ENCODE measurements at regions not wholly inside any gene's neighbourhood (a gene's known extent, or its start where the extent isn't known, plus 50 kb on each side); places are given as distances from the start of the nearest gene placed in this dataset.

GRCh38 chr19:13712767-13713201 lies 51.5 kb upstream of the MRI1 start:
- CTCF ChIA-PET: interaction anchor here (0.7 to 0.8 kb wide), 3 partner anchors 9 to 358 kb away, joined by 3 to 21 read pairs (median 5); no protein-coding TSS in a partner anchor
- intact Hi-C loops (cut with micrococcal nuclease; ENCODE audit: unreplicated experiment): no loop called here
- POLR2A ChIA-PET (ENCODE audit: low non-redundant PET): no interaction called here

GRCh38 chr19:13707915-13708314 lies 56.4 kb upstream of the MRI1 start:
- ChIA-PET CTCF (no interaction called here), POLR2A (ENCODE audit: low non-redundant PET) (no interaction called here)
- no TSS peak for BruUV-seq (replicated peaks)

More at GRCh38 chr19:13712767-13713201, 51.5 kb upstream of the MRI1 start:
- TF ChIP-seq CTCF (conservative IDR thresholded peaks at IDR 0.05; ENCODE audit: low read depth, low read length): no peak
- no peak for TF ChIP-seq EZH2 (IDR thresholded peaks at IDR 0.05; ENCODE audit: borderline replicate concordance, low read depth, low read length, poor library complexity, severe bottlenecking)
- no peaks in the 10 kb centered on the region for H3K9me3 ChIP-seq (ENCODE audit: low read depth, low read length, poor library complexity, severe bottlenecking)
- peak; percentile 68 for DNase-seq (ENCODE audit: low spot score)
- no peak overlapping the region for H3K27ac ChIP-seq (ENCODE audit: low read depth, low read length, poor library complexity, severe bottlenecking)
- no TSS peak for BruUV-seq (replicated peaks)
- no peak overlapping the region for H3K4me3 ChIP-seq (ENCODE audit: low read depth, low read length, poor library complexity, severe bottlenecking)
- peaks cover 10% of the 10 kb centered on the region for H3K4me1 ChIP-seq (ENCODE audit: insufficient read depth, low read length, poor library complexity, severe bottlenecking)
- no peaks in the 10 kb centered on the region for H3K27me3 ChIP-seq (replicated peaks; ENCODE audit: insufficient read depth, low read depth, low read length, poor library complexity)
- no peaks in the 10 kb centered on the region for H3K36me3 ChIP-seq (ENCODE audit: insufficient read depth, low read length, poor library complexity, severe bottlenecking)

DNA sequence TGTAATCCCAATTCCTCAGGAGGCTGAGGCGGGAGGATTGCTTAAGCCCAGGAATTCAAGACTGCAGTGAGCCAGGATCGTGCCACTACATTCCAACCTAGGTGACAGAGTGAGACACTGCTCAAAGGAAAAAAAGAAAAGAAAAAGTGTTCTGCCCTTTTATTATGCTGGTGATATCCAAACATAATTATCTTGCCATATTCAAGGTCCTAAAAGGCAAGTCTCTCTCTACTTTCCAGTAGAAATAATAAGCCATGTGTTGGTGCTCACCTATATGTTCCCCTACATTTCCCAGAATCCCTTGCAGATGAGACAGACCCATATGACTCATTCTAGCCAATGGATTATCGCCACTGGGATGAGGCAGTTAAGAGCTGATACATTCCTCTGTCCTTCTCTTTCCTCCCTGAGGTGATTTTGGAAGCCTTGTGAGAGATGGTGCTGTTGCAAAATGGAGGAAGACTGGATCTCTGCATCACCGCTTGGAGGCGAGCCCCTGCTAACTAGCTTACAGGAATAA lies 58.3 kb upstream of the MRI1 start:
- DNase-seq (ENCODE audit: low spot score): no peak
- Histone ChIP-seq H3K27ac (ENCODE audit: low read depth, low read length, poor library complexity, severe bottlenecking) (no peak overlapping the region), H3K9me3 (ENCODE audit: low read depth, low read length, poor library complexity, severe bottlenecking) (no peaks in the 10 kb centered on the region), H3K4me1 (ENCODE audit: insufficient read depth, low read length, poor library complexity, severe bottlenecking) (peaks cover 4% of the 10 kb centered on the region), H3K36me3 (ENCODE audit: insufficient read depth, low read length, poor library complexity, severe bottlenecking) (no peaks in the 10 kb centered on the region), H3K4me3 (ENCODE audit: low read depth, low read length, poor library complexity, severe bottlenecking) (no peak overlapping the region), H3K27me3 (replicated peaks; ENCODE audit: insufficient read depth, low read depth, low read length, poor library complexity) (no peaks in the 10 kb centered on the region)
- no TSS peak for BruUV-seq (replicated peaks)
- intact Hi-C loops (cut with micrococcal nuclease; ENCODE audit: unreplicated experiment): no loop called here
- ChIA-PET CTCF (no interaction called here), POLR2A (ENCODE audit: low non-redundant PET) (no interaction called here)
- TF ChIP-seq CTCF (conservative IDR thresholded peaks at IDR 0.05; ENCODE audit: low read depth, low read length): no peak
- no peak for TF ChIP-seq EZH2 (IDR thresholded peaks at IDR 0.05; ENCODE audit: borderline replicate concordance, low read depth, low read length, poor library complexity, severe bottlenecking)

More at GRCh38 chr19:13707915-13708314, 56.4 kb upstream of the MRI1 start:
- H3K4me1 ChIP-seq (ENCODE audit: insufficient read depth, low read length, poor library complexity, severe bottlenecking): peaks cover 10% of the 10 kb centered on the region
- no peaks in the 10 kb centered on the region for H3K36me3 ChIP-seq (ENCODE audit: insufficient read depth, low read length, poor library complexity, severe bottlenecking)
- TF ChIP-seq CTCF (conservative IDR thresholded peaks at IDR 0.05; ENCODE audit: low read depth, low read length): no peak
- no peak for TF ChIP-seq EZH2 (IDR thresholded peaks at IDR 0.05; ENCODE audit: borderline replicate concordance, low read depth, low read length, poor library complexity, severe bottlenecking)
- no peak for DNase-seq (ENCODE audit: low spot score)
- H3K27ac ChIP-seq (ENCODE audit: low read depth, low read length, poor library complexity, severe bottlenecking): no peak overlapping the region
- no peaks in the 10 kb centered on the region for H3K27me3 ChIP-seq (replicated peaks; ENCODE audit: insufficient read depth, low read depth, low read length, poor library complexity)
- intact Hi-C loops (cut with micrococcal nuclease; ENCODE audit: unreplicated experiment): no loop called here
- H3K9me3 ChIP-seq (ENCODE audit: low read depth, low read length, poor library complexity, severe bottlenecking): no peaks in the 10 kb centered on the region
- H3K4me3 ChIP-seq (ENCODE audit: low read depth, low read length, poor library complexity, severe bottlenecking): no peak overlapping the region
